B cell (primary cell): ENCODE measurements at regions not wholly inside any gene's neighbourhood (a gene's known extent, or its start where the extent isn't known, plus 50 kb on each side); places are given as distances from the start of the nearest gene placed in this dataset.

ENCODE experiments used
- ATAC-seq: fragments of 200-7000 bp; cut with Tn5 transposase; one replicate; pipeline ENCODE4 v1.10.0; 2021; ENCODE audit warnings: low read depth, mild to moderate bottlenecking, moderate number of reproducible peaks, moderate library complexity
- CTCF ChIA-PET: fragments of 350-600 bp; sonication (Branson Sonifier 250); formaldehyde crosslinking; loops from one replicate; lab custom pipeline; 2021; ENCODE audit warnings: antibody characterized with exemption, inconsistent platforms; lab: Charles Lee
- POLR2A ChIA-PET: fragments of 350-600 bp; sonication (Branson Sonifier 250); formaldehyde crosslinking; loops from one replicate; lab custom pipeline; 2021; ENCODE audit warnings: antibody characterized with exemption; lab: Charles Lee
- DNase-seq: peaks from one replicate; pipeline ENCODE4 v3.0.0; 2013
- H2AFZ ChIP-seq: 2 replicates; pipeline ENCODE4 v1.6.1; 2012; ENCODE audit warnings: mild to moderate bottlenecking, low read depth, low read length; ENCODE audit not compliant: insufficient read depth, poor library complexity, severe bottlenecking
- H3K27ac ChIP-seq, 2 donors: 1 replicate in 1 of 2; 2 replicates in 1 of 2; pipeline ENCODE4 v1.5.1; 2012 to 2013; ENCODE audit warnings: low read length in 2 of 2, mild to moderate bottlenecking in 2 of 2, moderate library complexity in 1 of 2
- H3K27me3 ChIP-seq, 4 experiments: fragments of 200-600 bp in 1 of 4; sonication (generic) in 1 of 4; replicated peaks in 1 of 4; 1 replicate in 2 of 4; 2 replicates in 2 of 4; pipeline versions ENCODE4 v1.6.1 to v1.7.0; 2013 to 2016; ENCODE audit warnings: low read length in 3 of 4, mild to moderate bottlenecking in 2 of 4, mixed read lengths in 1 of 4, moderate library complexity in 1 of 4; ENCODE audit not compliant: insufficient read depth in 4 of 4, control insufficient read depth in 3 of 4; ENCODE audit errors: control extremely low read depth in 1 of 4
- H3K36me3 ChIP-seq, 2 experiments: replicated peaks in 1 of 2; 1 replicate in 1 of 2; 2 replicates in 1 of 2; pipeline versions ENCODE4 v1.6.1 to v1.7.1; 2013; ENCODE audit warnings: low read length in 1 of 2; ENCODE audit not compliant: insufficient read depth in 2 of 2, control insufficient read depth in 1 of 2; ENCODE audit errors: control extremely low read depth in 1 of 2, extremely low read depth in 1 of 2
- H3K4me1 ChIP-seq, 2 donors: fragments of 200-600 bp in 1 of 2; sonication (generic) in 1 of 2; 1 replicate in 1 of 2; 2 replicates in 1 of 2; pipeline versions ENCODE4 v1.5.1 to v1.6.1; 2013 to 2017; ENCODE audit warnings: low read length in 2 of 2; ENCODE audit not compliant: control insufficient read depth in 2 of 2, insufficient read depth in 2 of 2
- H3K4me2 ChIP-seq: replicated peaks from 2 replicates; pipeline ENCODE3; 2012; ENCODE audit warnings: mild to moderate bottlenecking, low read depth, low read length; ENCODE audit not compliant: poor library complexity, severe bottlenecking
- H3K4me3 ChIP-seq, 5 experiments: fragments of 200-600 bp in 1 of 5; sonication (generic) in 1 of 5; 1 replicate in 3 of 5; 2 replicates in 2 of 5; pipeline versions ENCODE4 v1.5.1 to v1.7.0; 2011 to 2016; ENCODE audit warnings: low read length in 4 of 5, mild to moderate bottlenecking in 4 of 5, low read depth in 2 of 5, control low read depth in 1 of 5, moderate library complexity in 1 of 5; ENCODE audit not compliant: insufficient read depth in 1 of 5; ENCODE audit errors: control extremely low read depth in 1 of 5, extremely low read depth in 1 of 5
- H3K79me2 ChIP-seq: fragments of 200-600 bp; sonication (generic); one replicate; pipeline ENCODE4 v1.6.0; 2016; ENCODE audit warnings: low read length; ENCODE audit not compliant: control insufficient read depth, insufficient read depth
- H3K9ac ChIP-seq: fragments of 200-600 bp; sonication (generic); 2 replicates; pipeline ENCODE4 v1.6.1; 2017; ENCODE audit warnings: mild to moderate bottlenecking, low read length, moderate library complexity
- H3K9me3 ChIP-seq, 3 donors: one replicate each; pipeline versions ENCODE4 v1.6.1 to v1.7.1; 2013; ENCODE audit warnings: low read length in 2 of 3; ENCODE audit not compliant: control insufficient read depth in 2 of 3, insufficient read depth in 1 of 3; ENCODE audit errors: control extremely low read depth in 1 of 3
- H4K20me1 ChIP-seq: 2 replicates; pipeline ENCODE4 v1.6.0; 2012; ENCODE audit warnings: mild to moderate bottlenecking, low read length; ENCODE audit not compliant: insufficient read depth, control insufficient read depth, poor library complexity, severe bottlenecking
- H3K27ac Mint-ChIP-seq: one replicate; pipeline ENCODE4 v1.8.0; 2021; ENCODE audit warnings: mixed read lengths
- H3K27me3 Mint-ChIP-seq: one replicate; pipeline ENCODE4 v1.8.0; 2021; ENCODE audit warnings: mixed read lengths
- H3K4me1 Mint-ChIP-seq: one replicate; pipeline ENCODE4 v1.8.0; 2021; ENCODE audit warnings: mixed read lengths
- H3K4me3 Mint-ChIP-seq: one replicate; pipeline ENCODE4 v1.8.0; 2021; ENCODE audit warnings: mixed read lengths
- H3K9me3 Mint-ChIP-seq: one replicate; pipeline ENCODE4 v1.8.0; 2022; ENCODE audit warnings: mixed read lengths; ENCODE audit not compliant: insufficient read depth
- EZH2 ChIP-seq: IDR thresholded peaks from 2 replicates; pipeline ENCODE4 v1.6.1; 2012; ENCODE audit warnings: borderline replicate concordance, low read depth, mild to moderate bottlenecking, moderate library complexity, low read length; ENCODE audit not compliant: insufficient read depth, poor library complexity, severe bottlenecking
- WGBS: methylation state at CpG from one replicate; pipeline ENCODE4 v1.1.5; 2013; ENCODE audit warnings: missing lambda C conversion rate; ENCODE audit not compliant: insufficient coverage; 5-methylcytosine and 5-hydroxymethylcytosine counted together
- intact Hi-C: fragments of 100-400 bp; cut with micrococcal nuclease; formaldehyde crosslinking; loops from one replicate; pipeline ENCODE4 v1.10.0; 2022
- TF ChIP-seq, protein P1 (sequence below): fragments of 200-600 bp; IDR thresholded peaks from one replicate; pipeline ENCODE4 v1.8.0; 2022; ENCODE audit warnings: antibody characterized with exemption, mild to moderate bottlenecking

DNA sequence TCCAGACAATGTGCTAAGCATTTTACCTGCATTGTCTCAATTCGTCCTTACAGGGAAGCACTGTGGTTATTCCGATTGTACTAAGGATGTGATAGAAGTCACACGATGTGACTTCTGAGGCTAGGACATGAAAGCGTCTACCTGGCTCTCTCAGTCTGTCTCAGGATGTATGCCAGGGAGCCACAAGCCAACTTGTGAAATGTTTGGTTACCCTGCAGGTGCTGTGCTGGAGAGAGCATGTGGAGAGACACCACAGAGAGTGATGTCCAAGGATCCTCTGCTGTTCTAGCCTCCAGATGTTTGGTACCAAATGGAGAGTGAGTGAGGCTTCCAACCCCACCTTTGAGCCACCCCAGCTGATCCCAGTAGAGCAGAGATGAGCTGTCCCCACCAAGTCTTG lies 120.1 kb upstream of the IL12B start:
- 98% methylated on average over 4 of the region's 4 CpGs for WGBS
- no peak overlapping the region for H3K27ac Mint-ChIP-seq
- CTCF ChIA-PET = interaction anchor here (1.2 kb wide), 1 partner anchor 10 kb away, joined by 4 read pairs; no protein-coding TSS in a partner anchor

DNA sequence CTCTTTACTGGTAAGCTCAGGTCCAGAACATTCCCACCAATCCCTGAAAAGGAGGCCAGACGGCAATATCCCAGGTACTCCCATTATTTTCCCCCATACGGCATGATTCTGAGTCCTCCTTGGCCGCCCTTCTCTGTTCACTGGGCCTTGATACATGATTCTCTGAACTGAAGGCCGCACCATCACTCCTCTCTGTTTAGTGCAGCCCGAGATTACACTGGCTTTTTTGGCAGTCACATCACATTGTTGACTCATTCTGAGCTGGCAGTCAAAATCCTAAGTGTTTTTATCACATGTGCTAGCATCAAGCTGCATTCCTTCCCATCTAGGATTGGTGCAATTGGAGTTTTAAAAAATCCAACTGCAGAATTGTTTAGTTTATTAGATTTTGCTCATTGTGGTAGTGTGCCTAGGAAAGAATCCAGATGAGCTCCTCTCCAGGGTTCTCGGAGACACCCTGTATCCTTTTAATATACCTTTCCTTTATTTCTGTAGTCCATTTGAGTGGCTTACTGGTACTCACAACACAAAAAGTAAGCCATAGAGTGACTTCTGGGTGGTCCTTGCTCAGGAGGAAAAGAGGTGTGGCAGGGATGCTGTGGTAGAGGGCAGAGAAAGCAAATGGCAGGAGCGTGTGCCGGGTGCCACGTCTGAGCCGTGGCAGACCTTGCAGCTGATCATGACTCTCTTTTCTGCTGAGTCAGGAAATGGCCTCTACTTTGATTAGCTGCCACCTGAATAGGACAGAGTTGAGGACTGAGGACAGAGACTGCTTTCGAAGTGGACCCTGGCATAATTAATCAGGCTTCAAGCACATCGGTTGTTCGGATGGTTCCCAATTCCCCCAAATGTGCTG lies 121.1 kb upstream of the IL12B start:
- Mint-ChIP-seq H3K4me1 (peaks cover 17% of the 10 kb centered on the region), H3K27ac (no peak overlapping the region), H3K27me3 (no peaks in the 10 kb centered on the region), H3K9me3 (no peaks in the 10 kb centered on the region), H3K4me3 (no peak overlapping the region)
- ChIA-PET POLR2A (no interaction called here), CTCF (interaction anchor here (0.6 kb wide), 1 partner anchor 917 kb away, joined by 3 read pairs; no protein-coding TSS in a partner anchor)
- no peaks in the 10 kb centered on the region for H3K9me3 ChIP-seq
- H3K4me2 ChIP-seq = no peak overlapping the region
- TF ChIP-seq, protein P1, sequence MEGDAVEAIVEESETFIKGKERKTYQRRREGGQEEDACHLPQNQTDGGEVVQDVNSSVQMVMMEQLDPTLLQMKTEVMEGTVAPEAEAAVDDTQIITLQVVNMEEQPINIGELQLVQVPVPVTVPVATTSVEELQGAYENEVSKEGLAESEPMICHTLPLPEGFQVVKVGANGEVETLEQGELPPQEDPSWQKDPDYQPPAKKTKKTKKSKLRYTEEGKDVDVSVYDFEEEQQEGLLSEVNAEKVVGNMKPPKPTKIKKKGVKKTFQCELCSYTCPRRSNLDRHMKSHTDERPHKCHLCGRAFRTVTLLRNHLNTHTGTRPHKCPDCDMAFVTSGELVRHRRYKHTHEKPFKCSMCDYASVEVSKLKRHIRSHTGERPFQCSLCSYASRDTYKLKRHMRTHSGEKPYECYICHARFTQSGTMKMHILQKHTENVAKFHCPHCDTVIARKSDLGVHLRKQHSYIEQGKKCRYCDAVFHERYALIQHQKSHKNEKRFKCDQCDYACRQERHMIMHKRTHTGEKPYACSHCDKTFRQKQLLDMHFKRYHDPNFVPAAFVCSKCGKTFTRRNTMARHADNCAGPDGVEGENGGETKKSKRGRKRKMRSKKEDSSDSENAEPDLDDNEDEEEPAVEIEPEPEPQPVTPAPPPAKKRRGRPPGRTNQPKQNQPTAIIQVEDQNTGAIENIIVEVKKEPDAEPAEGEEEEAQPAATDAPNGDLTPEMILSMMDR = no peak
- TF ChIP-seq EZH2 = no peak
- intact Hi-C loops = no loop called here
- no peaks in the 10 kb centered on the region for H4K20me1 ChIP-seq
- WGBS = 96% methylated on average over 12 of the region's 13 CpGs
- no peak for DNase-seq
- peaks cover 9 to 12% of the 10 kb centered on the region in 2 donors for H3K4me1 ChIP-seq
- no peak overlapping the region for H3K9ac ChIP-seq
- ATAC-seq = no peak
- no peaks in the 10 kb centered on the region for H3K36me3 ChIP-seq
- no peak overlapping the region for H2AFZ ChIP-seq
- no peak overlapping the region for H3K4me3 ChIP-seq
- no peaks in the 10 kb centered on the region for H3K27me3 ChIP-seq
- H3K79me2 ChIP-seq = no peaks in the 10 kb centered on the region
- no peak overlapping the region for H3K27ac ChIP-seq

More for the DNA sequence above, 120.1 kb upstream of the IL12B start:
- Histone ChIP-seq H2AFZ (no peak overlapping the region), H3K4me3 (no peak overlapping the region), H3K9me3 (no peaks in the 10 kb centered on the region), H3K27ac (no peak overlapping the region), H3K36me3 (no peaks in the 10 kb centered on the region), H3K27me3 (no peaks in the 10 kb centered on the region), H4K20me1 (no peaks in the 10 kb centered on the region), H3K9ac (no peak overlapping the region), H3K79me2 (no peaks in the 10 kb centered on the region), H3K4me1 (peaks cover 9% of the 10 kb centered on the region in 2 donors), H3K4me2 (no peak overlapping the region)
- POLR2A ChIA-PET = no interaction called here
- TF ChIP-seq, protein P1 = no peak
- no peak for TF ChIP-seq EZH2
- DNase-seq (no peak), ATAC-seq (no peak)
- Mint-ChIP-seq H3K27me3 (no peaks in the 10 kb centered on the region), H3K4me1 (peaks cover 13% of the 10 kb centered on the region), H3K4me3 (no peak overlapping the region), H3K9me3 (no peaks in the 10 kb centered on the region)
- intact Hi-C loops = no loop called here
